ENCODE measurements at regions not wholly inside any gene's neighbourhood (a gene's known extent, or its start where the extent isn't known, plus 50 kb on each side); places are given as distances from the start of the nearest gene placed in this dataset.

GRCh38 chr10:69730251-69731156 is 71.2 kb upstream of the COL13A1 start:
- Histone ChIP-seq H4K20me1 (ENCODE audit: control insufficient read depth, insufficient read depth, low read depth, low read length) (no peaks in the 10 kb centered on the region), H3K4me3 (ENCODE audit: low read length) (no peak overlapping the region), H3K4me1 (ENCODE audit: control insufficient read depth, low read length) (peaks cover 9% of the 10 kb centered on the region), H3K27me3 (ENCODE audit: control insufficient read depth, low read length) (no peaks in the 10 kb centered on the region), H3K27ac (ENCODE audit: low read depth, low read length) (no peak overlapping the region), H3F3A (ENCODE audit: control insufficient read depth, insufficient read depth) (no peaks in the 10 kb centered on the region), H3K9me3 (ENCODE audit: control insufficient read depth, insufficient read depth, low read length) (no peaks in the 10 kb centered on the region), H3K4me2 (ENCODE audit: low read length) (no peak overlapping the region), H3K9me2 (replicated peaks; ENCODE audit: control insufficient read depth, low read length) (no peaks in the 10 kb centered on the region), H3K36me3 (ENCODE audit: control insufficient read depth, low read length) (no peaks in the 10 kb centered on the region), H3K79me2 (ENCODE audit: control insufficient read depth, low read length) (no peaks in the 10 kb centered on the region)
- TF ChIP-seq CTCF (IDR thresholded peaks at IDR 0.05; ENCODE audit: low read depth, low read length, poor library complexity, severe bottlenecking) (no peak), EZH2phosphoT487 (IDR thresholded peaks at IDR 0.05; ENCODE audit: borderline replicate concordance, low read length) (no peak)

- H3K27me3 ChIP-seq (ENCODE audit: control insufficient read depth, low read length) = no peaks in the 10 kb centered on the region
- no peaks in the 10 kb centered on the region for H4K20me1 ChIP-seq (ENCODE audit: control insufficient read depth, insufficient read depth, low read depth, low read length)
- TF ChIP-seq EZH2phosphoT487 (IDR thresholded peaks at IDR 0.05; ENCODE audit: borderline replicate concordance, low read length) (no peak), CTCF (IDR thresholded peaks at IDR 0.05; ENCODE audit: low read depth, low read length, poor library complexity, severe bottlenecking) (no peak)
- H3K4me3 ChIP-seq (ENCODE audit: low read length) = no peak overlapping the region
- no peaks in the 10 kb centered on the region for H3K79me2 ChIP-seq (ENCODE audit: control insufficient read depth, low read length)
- no peak overlapping the region for H3K4me2 ChIP-seq (ENCODE audit: low read length)
- H3K36me3 ChIP-seq (ENCODE audit: control insufficient read depth, low read length) = no peaks in the 10 kb centered on the region
- H3K4me1 ChIP-seq (ENCODE audit: control insufficient read depth, low read length) = peaks cover 9% of the 10 kb centered on the region
- H3K27ac ChIP-seq (ENCODE audit: low read depth, low read length) = no peak overlapping the region
- H3F3A ChIP-seq (ENCODE audit: control insufficient read depth, insufficient read depth) = no peaks in the 10 kb centered on the region
- no peaks in the 10 kb centered on the region for H3K9me2 ChIP-seq (replicated peaks; ENCODE audit: control insufficient read depth, low read length)
- H3K9me3 ChIP-seq (ENCODE audit: control insufficient read depth, insufficient read depth, low read length) = no peaks in the 10 kb centered on the region
These were observed 70.5 kb upstream of the COL13A1 start for GRCh38 chr10:69731184-69731583.

- H3K79me2 ChIP-seq (ENCODE audit: control insufficient read depth, low read length) = no peaks in the 10 kb centered on the region
- H3K4me1 ChIP-seq (ENCODE audit: control insufficient read depth, low read length) = peaks cover 9% of the 10 kb centered on the region
- no peak overlapping the region for H3K4me2 ChIP-seq (ENCODE audit: low read length)
- no peaks in the 10 kb centered on the region for H3K36me3 ChIP-seq (ENCODE audit: control insufficient read depth, low read length)
- H3K27ac ChIP-seq (ENCODE audit: low read depth, low read length) = no peak overlapping the region
- no peak overlapping the region for H3K4me3 ChIP-seq (ENCODE audit: low read length)
- H3K27me3 ChIP-seq (ENCODE audit: control insufficient read depth, low read length) = no peaks in the 10 kb centered on the region
- no peaks in the 10 kb centered on the region for H3K9me2 ChIP-seq (replicated peaks; ENCODE audit: control insufficient read depth, low read length)
- no peaks in the 10 kb centered on the region for H3F3A ChIP-seq (ENCODE audit: control insufficient read depth, insufficient read depth)
- no peak for TF ChIP-seq EZH2phosphoT487 (IDR thresholded peaks at IDR 0.05; ENCODE audit: borderline replicate concordance, low read length)
- TF ChIP-seq CTCF (IDR thresholded peaks at IDR 0.05; ENCODE audit: low read depth, low read length, poor library complexity, severe bottlenecking) = no peak
- no peaks in the 10 kb centered on the region for H4K20me1 ChIP-seq (ENCODE audit: control insufficient read depth, insufficient read depth, low read depth, low read length)
- H3K9me3 ChIP-seq (ENCODE audit: control insufficient read depth, insufficient read depth, low read length) = no peaks in the 10 kb centered on the region
These were observed 70.0 kb upstream of the COL13A1 start for GRCh38 chr10:69731698-69732097.
